ENCODE measurements at regions not wholly inside any gene's neighbourhood (a gene's known extent, or its start where the extent isn't known, plus 50 kb on each side); places are given as distances from the start of the nearest gene placed in this dataset.

DNA sequence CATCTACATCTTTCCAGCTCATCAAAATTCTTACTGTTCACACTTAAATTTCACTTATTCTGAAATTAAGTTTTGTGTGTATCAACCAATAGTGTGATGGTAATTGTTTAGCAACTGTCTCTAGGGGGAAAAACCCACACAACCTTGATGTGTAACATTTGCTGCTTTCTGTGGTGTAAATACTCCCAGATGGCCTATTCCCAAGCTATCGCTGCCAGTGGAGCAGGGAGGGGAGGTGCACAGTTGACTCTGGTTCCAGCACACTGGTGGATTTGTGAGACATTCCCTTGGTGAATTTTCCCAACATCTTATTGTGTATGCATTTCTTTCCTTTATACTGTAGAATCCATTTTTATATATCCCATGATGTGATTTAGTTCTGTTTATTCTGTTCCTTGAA, 275.9 kb upstream of the SHH start:
- no peak for DNase-seq

DNA sequence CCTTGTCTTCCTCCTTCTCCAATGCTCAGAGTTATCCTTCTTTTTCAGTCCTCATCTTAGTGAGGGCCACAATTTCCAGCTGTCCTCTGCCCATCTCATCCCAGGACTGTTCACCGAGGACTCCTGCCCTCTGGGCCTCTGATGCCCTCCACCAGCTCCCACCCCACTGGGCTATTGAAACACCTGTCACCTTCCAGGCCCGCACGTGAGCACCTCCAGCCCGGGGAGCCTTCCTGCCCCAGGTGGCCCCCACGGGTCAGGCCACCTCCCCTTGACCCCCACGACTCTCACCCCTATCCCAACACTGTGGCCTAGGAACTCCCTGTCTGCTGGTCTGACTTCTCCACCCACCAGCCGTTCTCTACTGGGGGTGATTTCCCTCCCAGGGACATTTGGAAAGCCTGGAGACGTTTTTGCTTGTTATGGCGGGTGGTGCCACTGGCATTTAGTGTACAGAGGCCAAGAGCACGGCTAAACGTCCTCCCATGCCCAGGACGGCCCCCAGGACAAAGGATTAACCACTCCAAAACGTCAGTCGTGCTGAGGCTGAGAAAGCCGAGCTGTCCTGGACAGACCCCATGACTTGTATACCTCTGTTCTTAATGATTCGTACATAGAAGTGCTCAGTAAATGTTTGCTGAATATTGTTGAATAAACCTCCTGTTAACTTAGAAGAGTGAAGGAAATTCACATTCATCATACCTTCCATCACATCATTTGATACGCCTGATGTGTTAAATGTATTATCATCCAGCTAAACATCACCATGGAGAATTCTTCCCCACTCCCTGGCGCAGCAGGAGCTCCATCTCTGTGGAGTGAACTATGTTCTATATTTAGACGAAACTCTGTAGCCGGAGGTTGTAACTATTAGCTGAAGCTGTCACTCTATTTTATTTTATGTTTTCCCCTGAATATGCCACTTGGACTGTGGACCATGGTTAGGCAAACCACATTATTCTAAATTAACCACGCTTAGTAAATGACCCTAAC, 270.1 kb upstream of the SHH start:
- no peak for DNase-seq

DNA sequence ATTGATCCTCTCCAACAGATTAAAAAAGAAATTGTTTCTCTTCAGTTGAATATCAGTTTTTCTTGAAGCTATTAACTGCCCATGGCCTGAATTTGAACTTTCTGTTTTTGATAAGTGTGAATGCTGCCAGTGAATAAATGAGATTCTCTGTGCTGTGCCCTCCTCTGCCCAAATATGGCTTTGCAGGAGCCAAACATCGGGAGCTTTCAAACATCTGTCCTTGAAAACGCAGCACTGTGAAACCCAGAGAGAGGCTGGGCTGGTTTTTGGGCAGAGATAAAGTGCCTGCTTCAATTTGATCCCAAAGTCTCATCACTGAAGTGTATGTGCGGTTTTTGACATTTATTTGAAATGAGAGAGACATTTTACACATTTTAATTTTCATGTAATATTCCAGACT, 268.3 kb upstream of the SHH start:
- no peak for DNase-seq

DNA sequence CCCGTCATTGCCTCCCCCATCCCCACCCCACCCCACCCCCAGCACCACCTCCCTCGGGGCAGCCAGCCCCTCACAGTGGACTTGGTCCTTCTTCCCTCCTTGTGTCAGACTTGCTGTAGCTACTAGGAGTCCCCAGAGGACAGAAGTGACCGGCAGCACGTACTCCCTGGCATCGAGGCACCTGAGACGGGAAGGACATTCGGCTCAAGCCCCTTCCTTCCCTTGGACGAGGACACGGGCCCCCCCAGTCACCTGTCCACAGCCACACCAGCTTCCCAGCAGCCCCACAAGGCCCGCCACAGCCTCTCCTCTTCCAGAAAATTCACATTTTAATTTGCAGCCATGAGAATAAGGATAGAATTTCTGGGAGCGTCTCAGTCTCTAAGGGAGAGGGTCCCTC, 267.8 kb upstream of the SHH start:
- DNase-seq: no peak

- DNase-seq: no peak
Observed at GRCh38 chr7:156079156-156079555, 266.9 kb upstream of the SHH start.

- no peak for DNase-seq
Observed at GRCh38 chr7:156074982-156075615, 262.8 kb upstream of the SHH start.

GRCh38 chr7:156074084-156074483, 261.8 kb upstream of the SHH start:
- no peak for DNase-seq

DNA sequence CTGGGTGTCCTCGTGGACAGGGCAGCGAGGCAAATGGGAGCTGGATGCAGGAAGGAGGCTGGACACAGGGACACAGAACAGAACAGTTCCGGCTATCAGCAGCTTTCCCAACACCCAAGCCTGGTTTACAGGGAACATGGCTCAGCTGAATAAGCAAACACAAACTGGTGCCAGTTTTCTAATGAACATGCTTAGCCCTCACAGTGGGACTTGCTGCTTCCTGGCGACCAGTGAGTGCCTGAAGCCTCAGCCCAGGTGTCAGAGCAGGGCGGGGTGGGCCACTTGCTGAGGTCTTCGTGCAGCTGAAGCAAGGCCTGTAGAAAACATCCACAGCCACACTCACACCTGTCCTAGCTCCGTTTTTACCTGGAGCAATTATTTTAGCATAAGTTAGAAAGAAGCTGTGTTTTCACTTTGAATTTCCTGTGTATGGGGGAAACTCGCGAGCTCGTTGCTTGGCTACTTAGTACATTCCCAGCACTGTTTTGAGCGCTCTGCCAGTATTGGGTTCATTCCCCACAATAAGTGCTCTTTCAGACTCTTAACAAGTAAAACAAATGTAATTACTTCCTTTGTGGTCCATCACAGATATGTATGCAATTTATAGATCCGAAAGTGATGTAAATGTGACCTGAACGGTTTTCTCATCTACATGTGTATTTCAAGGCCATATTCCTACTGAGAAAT, 261.2 kb upstream of the SHH start:
- DNase-seq: no peak

DNA sequence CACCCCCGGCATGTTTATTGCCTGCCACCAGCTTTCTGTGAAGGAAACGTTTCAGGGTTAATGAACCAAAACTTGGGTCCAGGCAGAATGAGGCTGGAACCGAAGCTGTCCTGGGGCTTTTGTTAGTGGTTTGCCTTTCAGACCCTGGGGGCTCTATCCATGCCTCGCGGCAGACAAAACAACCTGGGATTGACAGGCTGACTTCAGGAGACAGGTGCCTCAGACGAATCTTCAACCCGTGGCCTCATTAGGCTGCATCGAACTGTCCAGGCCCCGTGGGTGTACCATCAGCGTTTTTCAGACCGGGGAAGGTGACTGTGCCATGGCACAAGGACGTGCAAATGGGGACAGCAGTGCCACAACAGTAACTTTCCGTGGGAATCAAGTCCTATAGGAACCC, 259.3 kb upstream of the SHH start:
- DNase-seq: no peak

GRCh38 chr7:156069891-156070290, 257.6 kb upstream of the SHH start:
- no peak for DNase-seq

- no peak for DNase-seq
Observed at GRCh38 chr7:156067156-156067555, 254.9 kb upstream of the SHH start.

- DNase-seq: no peak
Observed at GRCh38 chr7:156065400-156065799, 253.1 kb upstream of the SHH start.

GRCh38 chr7:156064971-156065386, 252.7 kb upstream of the SHH start:
- DNase-seq: no peak

GRCh38 chr7:156063241-156063810, 251.1 kb upstream of the SHH start:
- DNase-seq: no peak

GRCh38 chr7:156062286-156062685, 250.0 kb upstream of the SHH start:
- DNase-seq: no peak

- no peak for DNase-seq
Observed at GRCh38 chr7:156061689-156062255, 249.5 kb upstream of the SHH start.

DNA sequence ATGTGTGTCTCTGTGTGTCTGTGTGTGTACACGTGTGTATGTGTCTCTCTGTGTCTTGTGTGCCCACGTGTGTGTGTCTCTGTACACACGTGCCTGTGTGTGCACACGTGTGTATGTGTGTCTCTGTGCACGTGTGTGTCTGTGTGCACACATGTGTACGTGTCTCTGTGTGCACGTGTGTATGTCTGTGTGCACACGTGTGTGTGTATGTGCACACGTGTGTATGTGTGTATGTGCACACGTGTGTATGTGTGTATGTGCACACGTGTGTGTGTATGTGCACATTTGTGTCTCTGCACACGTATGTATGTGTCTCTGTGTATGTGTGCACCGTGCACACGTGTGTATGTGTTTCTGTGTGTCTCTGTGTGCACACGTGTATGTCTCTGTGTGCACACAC, 248.7 kb upstream of the SHH start:
- no peak for DNase-seq

- DNase-seq: no peak
Observed at GRCh38 chr7:156059369-156059768, 247.1 kb upstream of the SHH start.

GRCh38 chr7:156058248-156058647, 246.0 kb upstream of the SHH start:
- no peak for DNase-seq

DNA sequence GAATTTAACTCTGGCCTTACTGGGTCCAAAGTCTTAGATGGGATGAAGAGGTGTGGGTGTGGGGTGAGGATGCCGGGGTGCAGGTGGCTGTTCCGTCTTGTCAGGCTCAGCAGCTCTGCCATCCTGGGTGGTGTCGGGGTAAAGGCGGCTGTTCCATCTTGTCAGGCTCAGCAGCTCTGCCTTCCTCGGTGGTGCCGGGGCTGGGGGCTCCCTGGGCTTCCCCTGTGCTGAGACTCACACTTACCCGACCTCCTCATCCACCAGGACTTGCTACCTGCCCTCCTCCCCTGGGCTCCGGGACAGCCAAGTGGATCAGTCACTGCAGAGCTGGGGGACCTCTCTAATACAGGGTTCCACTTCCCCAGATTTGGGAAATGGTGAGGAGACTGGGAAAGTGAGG, 244.3 kb upstream of the SHH start:
- DNase-seq: no peak

DNA sequence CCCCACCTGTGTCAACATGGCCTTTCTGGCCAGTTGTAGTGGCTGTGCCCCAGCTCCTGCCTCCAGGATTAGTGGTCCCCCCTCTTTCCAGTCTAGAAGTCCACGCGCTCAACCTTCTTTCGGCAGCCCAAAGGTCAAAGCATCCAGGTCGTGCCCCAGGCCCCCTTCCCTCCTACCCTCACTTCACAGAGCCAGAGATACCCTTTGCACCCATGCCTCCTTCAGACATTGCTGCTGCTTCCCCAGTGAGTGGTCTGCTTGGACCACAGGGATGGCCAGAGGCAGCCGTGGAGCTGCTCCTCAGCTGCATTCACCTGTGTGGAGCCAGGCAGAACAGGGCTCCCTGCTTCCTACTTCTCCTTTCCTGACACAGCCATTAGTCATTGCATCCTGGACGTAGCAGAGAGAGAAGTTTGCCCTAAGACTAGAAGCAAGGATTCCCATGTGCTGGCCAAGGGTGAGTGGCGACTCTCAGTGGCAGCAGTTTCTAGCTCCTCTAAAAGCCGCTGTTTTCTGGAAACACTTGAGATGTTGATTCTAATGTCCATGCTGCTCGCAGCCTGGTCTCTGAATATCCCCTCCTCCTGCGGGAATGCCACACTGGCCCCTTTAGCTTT, 243.1 kb upstream of the SHH start:
- no peak for DNase-seq

- no peak for DNase-seq
Observed at GRCh38 chr7:156051884-156052283, 239.6 kb upstream of the SHH start.
